ENCODE measurements at regions not wholly inside any gene's neighbourhood (a gene's known extent, or its start where the extent isn't known, plus 50 kb on each side); places are given as distances from the start of the nearest gene placed in this dataset.

DNA sequence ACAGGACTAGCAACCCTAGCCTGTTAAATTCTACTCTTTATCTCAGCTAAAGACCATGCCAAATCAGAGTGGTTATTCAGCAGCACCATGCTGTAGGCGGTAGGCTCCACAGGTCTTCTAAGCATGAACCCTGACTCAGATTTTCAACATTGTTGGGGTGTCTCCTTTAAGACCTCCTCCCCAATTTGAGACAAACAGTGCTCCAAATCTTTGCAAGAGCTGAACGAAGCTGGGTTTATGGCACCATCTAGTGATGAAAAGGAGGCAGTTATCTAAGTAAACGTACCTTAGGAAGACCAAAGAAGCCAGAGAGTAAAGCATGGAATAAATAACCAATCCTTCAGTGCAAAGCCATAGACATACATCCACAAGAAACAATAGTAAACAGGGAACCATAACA is 334.5 kb upstream of the SLC7A11 start:
- TF ChIP-seq, protein P1, sequence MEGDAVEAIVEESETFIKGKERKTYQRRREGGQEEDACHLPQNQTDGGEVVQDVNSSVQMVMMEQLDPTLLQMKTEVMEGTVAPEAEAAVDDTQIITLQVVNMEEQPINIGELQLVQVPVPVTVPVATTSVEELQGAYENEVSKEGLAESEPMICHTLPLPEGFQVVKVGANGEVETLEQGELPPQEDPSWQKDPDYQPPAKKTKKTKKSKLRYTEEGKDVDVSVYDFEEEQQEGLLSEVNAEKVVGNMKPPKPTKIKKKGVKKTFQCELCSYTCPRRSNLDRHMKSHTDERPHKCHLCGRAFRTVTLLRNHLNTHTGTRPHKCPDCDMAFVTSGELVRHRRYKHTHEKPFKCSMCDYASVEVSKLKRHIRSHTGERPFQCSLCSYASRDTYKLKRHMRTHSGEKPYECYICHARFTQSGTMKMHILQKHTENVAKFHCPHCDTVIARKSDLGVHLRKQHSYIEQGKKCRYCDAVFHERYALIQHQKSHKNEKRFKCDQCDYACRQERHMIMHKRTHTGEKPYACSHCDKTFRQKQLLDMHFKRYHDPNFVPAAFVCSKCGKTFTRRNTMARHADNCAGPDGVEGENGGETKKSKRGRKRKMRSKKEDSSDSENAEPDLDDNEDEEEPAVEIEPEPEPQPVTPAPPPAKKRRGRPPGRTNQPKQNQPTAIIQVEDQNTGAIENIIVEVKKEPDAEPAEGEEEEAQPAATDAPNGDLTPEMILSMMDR (IDR thresholded peaks at IDR 0.05; ENCODE audit: insufficient read depth, low read length, severe bottlenecking) = peak; percentile 62
- H3K36me3 ChIP-seq (ENCODE audit: control insufficient read depth, insufficient read depth, low read length) = no peaks in the 10 kb centered on the region
- FAIRE-seq (peak; percentile 23), DNase-seq (ENCODE audit: low read depth) (peak; percentile 60)
- H3K27me3 ChIP-seq (ENCODE audit: control insufficient read depth, insufficient read depth, low read length) = no peaks in the 10 kb centered on the region
- no peak overlapping the region for H3K4me3 ChIP-seq (ENCODE audit: low read depth, low read length)

DNA sequence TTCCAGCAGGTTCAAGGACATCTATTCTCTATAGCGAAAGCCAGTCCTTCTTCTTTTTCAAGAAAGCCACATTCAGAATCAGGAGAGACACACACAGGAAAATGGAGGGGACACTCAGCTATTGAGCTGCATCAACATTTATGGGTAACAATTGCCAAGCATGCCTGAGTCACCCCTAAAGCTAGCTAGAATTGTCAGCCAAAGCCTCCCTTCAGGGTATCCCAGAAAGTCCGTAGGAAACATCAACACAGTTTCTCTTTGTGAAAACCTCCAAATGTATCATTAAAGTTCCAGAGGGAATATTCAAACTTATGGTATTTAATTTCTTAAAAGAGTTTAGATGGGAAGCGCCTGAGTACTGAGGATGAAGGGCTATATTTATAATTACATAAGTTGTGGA is 331.1 kb upstream of the SLC7A11 start:
- no peaks in the 10 kb centered on the region for H3K27me3 ChIP-seq (ENCODE audit: control insufficient read depth, insufficient read depth, low read length)
- no peak overlapping the region for H3K4me3 ChIP-seq (ENCODE audit: low read depth, low read length)
- TF ChIP-seq, protein P1 (IDR thresholded peaks at IDR 0.05; ENCODE audit: insufficient read depth, low read length, severe bottlenecking) = no peak
- H3K36me3 ChIP-seq (ENCODE audit: control insufficient read depth, insufficient read depth, low read length) = no peaks in the 10 kb centered on the region
- no peak for FAIRE-seq
- no peak for DNase-seq (ENCODE audit: low read depth)

DNA sequence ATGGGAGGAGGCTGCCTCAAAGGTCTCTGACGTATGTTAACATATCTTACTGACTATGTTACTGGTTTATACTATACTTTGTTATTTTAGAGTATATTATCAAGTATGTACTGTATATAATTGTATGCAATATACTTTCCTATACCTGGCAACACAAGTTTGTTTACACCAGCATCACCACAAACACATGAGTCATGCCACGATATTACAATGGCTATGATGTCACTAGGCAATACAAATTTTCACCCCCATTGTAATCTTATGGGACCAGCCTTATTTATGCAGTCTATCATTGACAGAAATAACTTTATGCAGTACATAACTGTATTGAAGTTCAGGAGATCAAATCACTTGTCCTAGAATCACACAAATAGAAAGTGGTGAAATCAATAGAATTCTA is 329.9 kb upstream of the SLC7A11 start:
- Histone ChIP-seq H3K4me3 (ENCODE audit: low read depth, low read length) (no peak overlapping the region), H3K36me3 (ENCODE audit: control insufficient read depth, insufficient read depth, low read length) (no peaks in the 10 kb centered on the region), H3K27me3 (ENCODE audit: control insufficient read depth, insufficient read depth, low read length) (no peaks in the 10 kb centered on the region)
- DNase-seq (ENCODE audit: low read depth) (peak; percentile 40), FAIRE-seq (no peak)
- TF ChIP-seq, protein P1 (IDR thresholded peaks at IDR 0.05; ENCODE audit: insufficient read depth, low read length, severe bottlenecking) = no peak

DNA sequence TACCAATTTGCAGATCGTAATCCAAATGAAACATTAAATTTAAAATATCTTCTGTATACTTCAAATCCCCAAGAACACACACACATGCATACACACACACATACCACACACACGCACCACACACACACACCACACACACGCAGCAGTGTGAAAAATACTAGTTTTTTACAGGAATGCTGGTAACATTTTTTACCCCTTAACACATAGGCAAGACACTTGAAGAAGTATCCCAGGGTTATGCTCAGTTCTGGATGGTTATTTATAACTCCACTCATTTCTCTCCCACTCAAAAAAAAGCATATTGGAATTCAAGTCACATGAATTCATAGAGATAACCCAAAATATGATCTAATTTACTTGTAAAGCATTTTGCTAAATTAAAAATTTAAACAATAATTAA is 325.5 kb upstream of the SLC7A11 start:
- Histone ChIP-seq H3K4me3 (ENCODE audit: low read depth, low read length) (no peak overlapping the region), H3K36me3 (ENCODE audit: control insufficient read depth, insufficient read depth, low read length) (no peaks in the 10 kb centered on the region), H3K27me3 (ENCODE audit: control insufficient read depth, insufficient read depth, low read length) (no peaks in the 10 kb centered on the region)
- FAIRE-seq (no peak), DNase-seq (ENCODE audit: low read depth) (no peak)
- TF ChIP-seq, protein P1 (IDR thresholded peaks at IDR 0.05; ENCODE audit: insufficient read depth, low read length, severe bottlenecking) = no peak

DNA sequence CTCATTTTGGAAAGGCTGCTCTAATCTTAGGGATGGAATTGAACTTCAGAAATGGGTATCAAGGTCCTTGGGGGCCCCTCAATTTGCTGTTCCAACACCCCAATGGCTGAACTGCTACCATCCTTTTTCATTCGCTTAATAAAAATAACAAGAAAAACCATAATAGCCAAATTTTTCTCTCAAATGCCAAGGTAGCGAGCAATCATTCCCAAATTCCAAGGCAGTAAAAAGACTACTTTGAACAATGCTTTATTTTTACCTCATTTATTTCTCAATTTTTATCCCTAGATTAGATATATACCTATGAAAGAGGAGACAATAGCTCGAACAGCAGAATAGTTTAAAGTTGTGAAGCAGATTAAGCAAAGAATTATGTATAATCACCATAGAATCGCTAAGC is 323.4 kb upstream of the SLC7A11 start:
- DNase-seq (ENCODE audit: low read depth) (no peak), FAIRE-seq (no peak)
- no peaks in the 10 kb centered on the region for H3K27me3 ChIP-seq (ENCODE audit: control insufficient read depth, insufficient read depth, low read length)
- no peaks in the 10 kb centered on the region for H3K36me3 ChIP-seq (ENCODE audit: control insufficient read depth, insufficient read depth, low read length)
- TF ChIP-seq, protein P1 (IDR thresholded peaks at IDR 0.05; ENCODE audit: insufficient read depth, low read length, severe bottlenecking) = no peak
- H3K4me3 ChIP-seq (ENCODE audit: low read depth, low read length) = no peak overlapping the region

DNA sequence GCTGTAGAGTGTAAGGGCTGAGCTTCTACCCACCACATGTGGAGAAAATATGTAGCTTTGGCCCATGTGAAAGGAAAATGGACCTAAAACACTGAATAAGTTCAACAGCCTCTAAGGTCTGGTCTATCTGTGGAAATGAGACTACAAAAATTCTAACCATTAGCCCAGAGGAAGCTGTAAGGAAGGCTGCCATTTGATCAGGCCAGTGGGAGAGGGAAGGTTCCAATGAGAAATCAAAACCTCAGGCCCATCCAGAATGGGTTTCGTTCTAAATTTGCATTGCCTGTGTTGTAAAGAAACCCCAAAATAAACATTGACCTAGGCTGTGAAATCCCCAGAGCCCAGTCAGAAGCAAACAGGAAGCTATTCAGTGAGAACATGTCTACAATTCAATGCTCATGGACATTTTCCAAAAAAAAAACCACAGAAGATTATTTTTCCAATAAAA is 320.4 kb upstream of the SLC7A11 start:
- Histone ChIP-seq H3K27me3 (ENCODE audit: control insufficient read depth, insufficient read depth, low read length) (no peaks in the 10 kb centered on the region), H3K36me3 (ENCODE audit: control insufficient read depth, insufficient read depth, low read length) (no peaks in the 10 kb centered on the region), H3K4me3 (ENCODE audit: low read depth, low read length) (no peak overlapping the region)
- DNase-seq (ENCODE audit: low read depth) = peak; percentile 55
- TF ChIP-seq, protein P1 (IDR thresholded peaks at IDR 0.05; ENCODE audit: insufficient read depth, low read length, severe bottlenecking) = no peak
- FAIRE-seq = no peak
